ENCODE measurements at regions not wholly inside any gene's neighbourhood (a gene's known extent, or its start where the extent isn't known, plus 50 kb on each side); places are given as distances from the start of the nearest gene placed in this dataset.

GRCh38 chr1:18580691-18581419, 49.8 kb upstream of the PAX7 start:
- Histone ChIP-seq H3F3A (ENCODE audit: insufficient read depth) (no peaks in the 10 kb centered on the region), H3K79me2 (ENCODE audit: insufficient read depth) (no peaks in the 10 kb centered on the region), H3K27ac (no peak overlapping the region), H3K9me2 (ENCODE audit: insufficient read depth) (no peaks in the 10 kb centered on the region), H3K4me1 (ENCODE audit: insufficient read depth) (no peaks in the 10 kb centered on the region), H3K4me2 (ENCODE audit: unreplicated experiment) (no peak overlapping the region), H3K4me3 (no peak overlapping the region), H3K36me3 (ENCODE audit: low read depth) (no peaks in the 10 kb centered on the region), H3K9ac (no peak overlapping the region), H3K27me3 (replicated peaks; ENCODE audit: insufficient read depth) (0 out of 2 replicates have a peak, but pooled peaks cover 6% of the 10 kb centered on the region), H3K9me3 (ENCODE audit: low read depth) (no peaks in the 10 kb centered on the region), H4K20me1 (ENCODE audit: insufficient read depth) (no peaks in the 10 kb centered on the region), H2AFZ (no peak overlapping the region)
- WGBS, 2 experiments (ENCODE audit: low coverage in 1 of 2, low lambda C conversion rate in 2 of 2, missing lambda C conversion rate in 2 of 2): 56% methylated on average over 13 of the region's 13 CpGs
- DNase-seq: no peak
- in situ Hi-C loops (cut with MboI): loop anchor here (25.0 kb wide), 1 partner anchor 919 kb away; no protein-coding TSS in a partner anchor
- TF ChIP-seq EZH2phosphoT487 (IDR thresholded peaks at IDR 0.05; ENCODE audit: insufficient read depth, low read depth): no peak
- no peak for TF ChIP-seq EZH2 (IDR thresholded peaks at IDR 0.05; ENCODE audit: insufficient read depth, poor library complexity, severe bottlenecking)

Data from GM23248 (cell line).